Effector CD8-positive, alpha-beta T cell (primary cell): ENCODE measurements at regions not wholly inside any gene's neighbourhood (a gene's known extent, or its start where the extent isn't known, plus 50 kb on each side); places are given as distances from the start of the nearest gene placed in this dataset.

Source experiments
- DNase-seq: peaks from one replicate; lab custom pipeline; 2025; lab: John Stamatoyannopoulos, UW

DNA sequence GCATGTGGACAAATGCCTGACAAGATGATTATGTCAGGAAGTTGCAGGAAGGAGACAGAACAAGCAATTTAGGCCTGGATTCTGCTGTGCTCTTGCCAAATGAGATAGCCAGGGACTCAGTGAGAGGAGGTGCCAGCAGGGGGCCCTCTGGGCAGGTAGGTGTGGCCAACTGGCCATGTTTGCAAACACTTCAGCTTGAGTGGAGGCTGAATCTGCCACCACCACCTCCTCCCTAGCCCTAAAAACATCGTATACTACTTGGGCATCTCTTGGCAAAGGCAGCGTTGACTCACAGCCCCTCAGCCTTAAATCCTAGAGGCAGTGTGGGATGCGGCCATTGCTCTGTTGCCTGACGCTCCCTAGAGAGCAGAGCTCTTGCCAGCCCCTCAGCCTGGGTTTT lies 95.1 kb upstream of the PLET1 start:
- DNase-seq: no peak

DNA sequence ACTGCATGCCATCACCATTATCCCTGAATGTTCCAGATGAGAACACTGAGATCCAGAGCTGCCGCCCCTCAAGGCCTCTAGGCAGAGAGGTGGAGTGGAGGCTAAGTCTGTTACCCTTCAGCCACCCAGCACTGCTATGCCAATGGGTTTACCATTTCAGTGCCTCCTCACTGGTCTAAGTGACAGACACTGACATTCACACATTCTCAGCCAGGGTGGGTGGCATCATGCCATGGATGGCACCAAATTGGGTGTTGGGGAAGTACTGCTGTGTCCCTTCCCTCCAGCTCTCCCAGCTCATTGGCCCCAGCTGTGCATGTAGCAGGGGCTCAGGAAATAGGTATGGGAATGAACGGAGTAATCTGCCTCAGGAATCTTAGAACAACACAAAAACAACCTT lies 96.8 kb upstream of the PLET1 start:
- DNase-seq: no peak

DNA sequence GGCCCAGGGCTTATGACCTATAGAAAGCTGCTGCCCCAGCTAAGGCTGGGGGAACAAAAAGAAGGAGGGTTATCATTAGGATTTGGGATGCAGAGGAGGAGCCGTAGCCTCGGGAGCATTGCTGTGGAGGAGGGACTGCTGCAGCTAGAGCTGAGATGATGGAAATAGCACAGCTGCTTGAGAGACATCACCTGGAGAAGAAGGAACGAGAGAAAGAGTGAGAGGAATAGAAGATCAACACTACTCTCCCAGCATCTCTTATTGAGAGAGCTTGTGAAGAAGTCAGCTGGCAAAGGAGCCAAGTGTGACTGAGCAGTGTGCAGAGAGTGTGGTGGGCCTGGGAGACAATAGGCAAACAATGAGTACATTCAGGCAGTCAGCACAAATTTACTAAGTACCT lies 100.7 kb upstream of the PLET1 start:
- no peak for DNase-seq

DNA sequence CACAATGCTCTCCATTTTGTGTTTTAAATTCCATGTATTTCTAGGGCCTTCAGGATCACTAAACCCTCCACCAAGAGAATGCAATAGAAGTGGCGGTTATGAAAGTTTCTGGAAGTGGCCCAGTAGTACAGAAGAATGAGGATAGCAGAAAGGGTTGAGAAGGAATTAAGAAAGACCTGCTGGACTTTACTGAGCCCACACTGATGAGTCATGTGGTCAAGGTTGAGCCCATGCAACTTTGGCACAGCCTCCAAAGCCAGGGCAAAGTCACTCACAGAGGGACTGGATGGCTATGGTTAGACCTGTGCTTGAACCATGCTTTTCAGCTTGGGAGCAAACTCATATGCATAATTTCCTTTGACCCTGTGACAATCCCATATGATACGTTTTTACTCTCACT lies 102.9 kb upstream of the PLET1 start:
- DNase-seq: no peak

DNA sequence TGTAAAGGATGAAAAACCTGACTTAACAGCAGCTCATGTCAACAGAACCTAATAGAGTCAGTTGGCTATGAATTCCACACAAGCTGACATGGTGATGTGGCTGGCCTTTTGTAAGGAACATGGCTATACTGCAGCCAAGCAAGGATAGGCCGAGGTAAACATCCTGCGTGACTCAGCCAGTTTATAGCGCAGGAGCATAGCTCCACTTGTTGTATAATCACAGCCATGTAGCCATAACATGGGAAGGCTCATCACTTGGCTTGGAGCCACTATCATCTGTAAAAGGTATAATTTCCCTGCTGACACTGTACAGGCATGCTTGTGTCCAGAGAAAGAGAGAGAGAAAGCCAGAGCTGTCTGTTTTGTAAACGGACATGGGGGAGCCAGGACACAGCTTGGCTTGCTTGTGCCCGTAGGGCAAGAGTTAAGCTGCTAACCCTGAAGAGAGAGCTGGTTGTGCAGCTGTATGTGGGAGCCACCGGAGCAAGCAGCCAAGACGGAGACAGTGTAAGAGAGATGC lies 104.4 kb upstream of the PLET1 start:
- DNase-seq: no peak

DNA sequence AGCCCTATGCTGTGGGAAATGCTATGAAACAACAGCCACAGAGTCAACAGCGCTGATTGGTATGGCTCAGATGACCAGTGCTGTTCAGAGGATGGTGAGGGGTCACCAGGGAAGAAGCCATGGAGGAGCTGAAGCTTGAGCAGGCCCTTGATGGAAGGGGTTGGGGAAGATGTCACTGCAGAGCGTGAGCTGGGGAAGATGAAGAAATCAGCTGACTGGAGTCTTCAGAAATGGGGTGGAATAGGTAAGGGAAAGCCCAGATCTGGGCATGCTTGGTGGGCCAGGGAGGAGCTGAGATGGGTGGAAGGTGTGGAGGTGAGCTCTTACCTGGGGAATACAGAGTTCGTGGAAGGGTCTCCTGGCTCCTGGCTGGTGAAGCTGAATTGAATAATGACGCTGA lies 105.4 kb upstream of the PLET1 start:
- DNase-seq: no peak

DNA sequence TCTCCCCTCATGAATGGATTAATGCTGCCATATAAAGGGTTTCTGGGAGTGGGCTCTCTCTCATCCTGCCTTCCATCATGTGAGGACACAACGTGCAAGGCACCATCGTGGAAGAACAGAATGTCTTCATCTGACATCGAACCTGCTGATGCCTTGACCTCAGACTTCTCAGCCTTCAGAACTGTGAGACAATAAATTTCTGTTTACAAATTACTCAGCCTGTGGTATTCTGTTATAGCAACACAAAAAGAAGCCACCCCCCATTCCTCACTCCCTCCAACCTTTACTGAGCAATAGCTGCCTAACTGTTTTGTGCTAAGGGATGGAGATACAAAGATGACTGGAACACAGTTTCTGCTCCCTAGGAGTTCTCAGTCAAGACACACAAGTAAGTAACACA lies 106.1 kb upstream of the PLET1 start:
- no peak for DNase-seq

DNA sequence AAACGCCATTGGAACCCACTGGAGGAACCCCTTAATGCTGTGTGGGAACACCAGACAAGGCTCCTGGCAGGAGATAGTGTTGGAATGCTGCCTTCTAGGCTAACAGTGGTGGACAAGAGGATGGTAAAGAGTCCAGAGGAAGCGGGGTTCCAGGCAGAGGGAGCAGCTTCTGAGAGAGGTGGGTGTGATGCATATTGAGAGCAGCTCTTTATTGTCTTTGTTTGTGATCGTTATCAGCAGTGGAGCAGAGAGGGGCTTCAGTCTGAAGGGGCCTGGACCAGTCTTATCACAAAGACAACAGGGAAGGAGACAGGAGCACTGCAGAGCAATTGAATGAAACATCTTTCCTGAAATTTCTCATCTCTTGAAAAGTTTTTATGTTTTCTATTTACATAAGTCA lies 106.8 kb upstream of the PLET1 start:
- no peak for DNase-seq

DNA sequence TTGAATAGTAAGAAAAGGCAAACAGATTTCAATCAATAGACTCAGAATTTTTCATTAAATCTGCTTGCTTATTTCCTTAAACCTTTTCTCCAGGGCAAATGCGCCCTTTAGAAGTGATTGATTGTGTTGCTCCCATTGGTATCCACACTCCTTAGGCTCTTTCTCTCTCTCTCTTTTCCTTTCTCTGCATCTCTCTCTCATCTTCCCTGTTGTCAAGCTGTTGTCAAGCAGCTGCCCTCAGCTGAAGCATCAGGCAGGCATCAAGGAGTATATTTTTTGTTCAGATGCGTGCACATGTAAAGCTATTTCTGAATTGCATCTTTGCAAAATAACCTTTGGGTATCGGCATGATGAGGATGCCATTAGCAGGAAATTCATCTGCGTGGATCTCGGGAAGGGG lies 107.2 kb upstream of the PLET1 start:
- DNase-seq: no peak

DNA sequence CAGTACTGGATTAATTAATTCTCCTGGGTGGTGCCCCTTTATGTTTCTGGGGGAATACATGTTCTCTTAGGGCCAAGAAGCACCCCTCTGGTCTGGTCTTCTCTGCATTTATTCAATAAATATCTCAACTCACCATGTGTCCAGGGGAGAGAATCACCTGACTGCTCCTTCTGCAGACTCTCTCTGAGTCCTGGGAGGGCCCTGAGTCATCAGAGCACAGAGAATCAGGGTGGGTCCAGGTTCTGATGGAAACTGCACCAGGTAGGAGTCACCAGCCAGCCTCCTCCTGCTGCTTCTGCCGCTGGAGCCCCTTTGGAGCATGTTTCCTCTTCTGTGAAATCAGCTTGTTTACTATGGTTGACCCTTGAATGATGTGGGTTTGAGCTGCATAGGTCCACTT lies 107.7 kb upstream of the PLET1 start:
- no peak for DNase-seq

DNA sequence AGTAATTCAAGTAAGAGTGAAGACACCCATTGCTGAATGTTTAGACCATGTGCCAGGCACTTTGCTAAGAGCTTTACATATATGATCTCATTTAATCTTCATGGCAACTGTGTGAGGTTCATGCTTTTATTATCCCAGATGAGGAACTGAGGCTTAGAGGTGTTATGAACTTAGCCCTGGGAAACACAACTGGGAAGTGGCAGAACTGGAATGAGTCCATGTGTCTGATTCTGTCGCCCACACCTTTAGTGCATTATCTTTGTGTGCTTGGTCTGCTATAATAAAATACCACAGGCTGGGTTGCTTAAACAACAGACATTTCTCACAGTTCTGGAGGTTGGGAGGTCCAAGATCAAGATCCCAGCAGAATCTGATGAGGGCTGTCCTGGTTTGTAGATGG lies 108.7 kb upstream of the PLET1 start:
- DNase-seq: no peak

DNA sequence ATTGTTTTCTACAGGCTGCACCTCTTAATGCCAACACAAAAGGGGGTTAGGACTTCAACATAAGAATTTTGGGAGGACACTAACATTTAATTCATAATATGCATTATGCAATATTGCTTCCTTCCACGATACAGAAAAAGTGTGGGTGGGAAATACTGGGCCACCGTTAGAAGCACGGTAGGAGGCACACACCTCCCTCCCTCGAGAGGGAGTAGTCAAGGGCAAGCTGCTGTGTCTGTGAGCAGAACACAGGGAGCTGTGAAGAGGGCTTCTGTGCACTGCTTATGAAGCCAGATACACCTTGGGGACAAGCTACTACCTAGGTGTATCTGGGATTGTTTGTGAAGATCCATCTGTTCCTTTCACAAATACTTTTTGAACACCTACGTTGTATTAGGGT lies 109.3 kb upstream of the PLET1 start:
- DNase-seq: no peak

DNA sequence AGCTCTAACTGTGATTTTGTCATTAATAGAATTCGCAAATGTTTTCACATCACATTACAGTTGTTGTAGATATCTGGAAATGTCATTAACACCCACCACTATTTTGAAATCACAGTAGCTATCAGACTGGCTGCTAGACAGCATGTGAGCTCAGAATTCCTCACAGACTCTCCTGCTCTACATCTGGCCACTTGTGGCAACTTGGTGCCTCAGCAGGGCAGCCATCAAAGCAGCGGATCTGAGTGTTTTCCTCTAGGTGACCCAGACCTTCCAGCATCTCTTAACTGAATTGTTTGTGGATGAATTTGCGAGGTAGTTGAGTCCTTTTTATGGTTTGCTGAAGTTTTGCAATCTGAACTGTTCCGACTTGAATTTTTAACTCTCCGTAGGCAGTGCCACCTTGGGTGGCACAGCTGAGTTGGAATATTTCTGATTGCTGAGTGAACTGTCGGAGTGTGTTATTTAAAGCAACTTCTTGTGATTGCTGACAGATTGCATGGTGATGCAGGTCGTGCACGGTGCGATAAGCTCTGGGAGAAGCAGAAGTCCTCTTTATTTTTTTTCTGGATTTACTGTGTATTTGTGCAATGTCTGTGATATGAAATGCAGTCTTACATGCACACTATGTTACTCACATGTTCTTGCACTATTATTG lies 114.0 kb upstream of the PLET1 start:
- no peak for DNase-seq

DNA sequence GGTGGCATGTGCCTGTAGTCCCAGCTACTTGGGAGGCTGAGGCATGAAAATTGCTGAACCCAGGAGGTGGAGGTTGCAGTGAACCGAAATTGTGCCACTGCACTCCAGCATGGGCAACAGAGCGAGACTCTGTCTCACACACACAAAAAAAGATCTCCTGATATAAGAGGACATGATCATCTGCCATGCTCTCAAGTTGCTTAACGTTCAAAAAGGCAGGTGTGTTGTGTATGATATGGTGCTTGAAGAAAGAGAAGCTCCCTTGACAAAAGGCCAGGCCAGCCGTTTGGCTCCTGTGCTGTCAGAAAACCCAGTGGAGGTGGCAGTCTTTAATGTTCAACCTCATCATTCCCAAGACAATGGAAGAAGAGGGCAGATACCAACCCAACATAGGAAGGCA lies 117.3 kb upstream of the PLET1 start:
- no peak for DNase-seq

DNA sequence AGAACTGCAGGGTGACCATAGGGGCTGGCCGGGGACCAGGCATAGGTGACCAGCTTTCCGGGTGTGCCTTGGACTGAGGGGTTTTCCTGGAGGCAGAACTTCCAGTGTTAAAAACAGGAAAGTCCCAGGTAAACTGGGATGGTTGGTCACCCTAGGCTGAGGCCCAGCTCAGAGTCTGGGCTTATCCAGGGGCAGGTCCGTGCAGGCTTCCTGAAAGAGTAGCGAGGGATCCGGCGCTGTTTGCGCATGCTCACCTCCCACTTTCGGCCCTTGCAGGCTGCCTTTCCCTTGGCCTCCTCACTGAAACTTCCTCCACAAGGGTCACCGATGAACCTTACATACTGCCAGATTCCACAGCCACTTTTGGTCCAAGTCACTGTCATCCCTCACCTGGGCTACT lies 119.8 kb upstream of the PLET1 start:
- DNase-seq: no peak

DNA sequence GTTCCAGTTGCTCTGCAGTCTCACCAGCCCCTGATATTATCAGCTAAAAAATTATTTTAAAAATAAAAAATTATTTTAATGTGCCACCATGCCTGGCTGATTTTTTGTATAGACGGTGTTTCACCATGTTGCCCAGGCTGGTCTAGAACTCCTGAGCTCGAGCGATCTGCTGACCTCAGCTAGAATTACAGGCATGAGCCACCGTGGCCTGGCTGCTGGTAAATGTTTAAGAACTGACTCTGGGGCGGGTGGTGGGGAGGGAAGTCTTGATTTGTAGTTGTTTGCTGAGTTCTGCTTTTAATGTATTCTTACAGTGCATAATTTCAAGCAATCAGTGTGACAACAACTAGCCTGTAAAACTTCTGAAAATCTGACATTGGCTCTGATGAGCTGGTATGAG lies 120.9 kb upstream of the PLET1 start:
- no peak for DNase-seq

DNA sequence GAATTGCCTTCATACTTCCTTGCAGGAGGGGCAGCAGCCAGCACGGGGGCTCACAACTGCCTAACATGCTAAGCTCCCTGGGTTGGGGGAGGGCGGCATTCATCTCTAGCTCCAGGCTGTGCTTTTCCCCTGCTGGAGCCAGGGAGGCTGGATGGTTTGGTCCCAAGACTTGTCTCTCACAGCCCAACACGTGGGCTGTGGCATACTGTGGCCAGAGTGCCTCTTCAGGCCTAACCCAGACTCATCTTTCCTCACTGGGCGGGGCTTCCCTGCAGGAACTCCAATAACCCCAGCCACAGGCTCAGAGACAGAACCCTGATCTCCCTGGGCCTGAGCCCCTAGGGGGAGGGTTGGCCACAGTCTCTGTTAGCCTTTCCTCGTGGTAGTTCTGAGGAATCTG lies 121.9 kb upstream of the PLET1 start:
- DNase-seq: no peak

DNA sequence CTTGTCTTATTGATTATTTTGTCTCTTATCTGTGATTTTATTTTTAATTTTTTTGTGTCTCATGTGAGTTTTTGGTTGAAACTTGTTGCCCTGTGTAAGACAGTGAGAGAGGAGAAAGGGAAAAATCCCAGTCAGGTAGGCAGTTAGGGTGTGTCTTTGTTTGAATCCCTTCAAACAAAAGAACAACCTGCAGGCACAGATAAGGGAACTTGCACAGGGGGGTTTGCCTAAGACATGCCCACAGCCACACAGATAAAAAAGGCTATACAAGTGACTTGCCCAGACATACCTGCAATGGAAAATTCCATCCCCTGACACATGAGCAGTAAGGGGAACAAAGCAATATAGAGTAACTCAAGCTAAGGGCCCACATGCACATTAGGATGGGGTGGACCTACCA lies 127.8 kb upstream of the PLET1 start:
- DNase-seq: no peak

DNA sequence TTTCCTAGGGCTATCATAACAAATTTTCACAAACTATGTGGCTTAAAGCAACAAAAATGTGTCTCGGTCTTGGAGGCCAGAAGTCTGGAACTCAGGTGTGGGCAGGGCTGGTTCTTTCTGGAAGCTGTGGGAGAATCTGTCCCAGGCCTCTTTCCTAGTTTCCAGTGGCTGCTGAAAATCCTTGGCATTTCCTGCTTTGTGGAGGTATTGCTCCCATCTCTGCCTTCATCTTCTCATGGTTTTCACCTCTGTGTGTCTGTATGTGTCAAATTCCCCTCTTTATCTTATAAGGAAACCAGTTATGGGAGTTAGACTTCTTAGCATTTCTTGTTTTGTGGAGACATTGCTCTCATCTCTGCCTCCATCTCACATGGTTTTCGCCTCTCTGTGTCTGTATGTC lies 130.4 kb upstream of the PLET1 start:
- DNase-seq: no peak

DNA sequence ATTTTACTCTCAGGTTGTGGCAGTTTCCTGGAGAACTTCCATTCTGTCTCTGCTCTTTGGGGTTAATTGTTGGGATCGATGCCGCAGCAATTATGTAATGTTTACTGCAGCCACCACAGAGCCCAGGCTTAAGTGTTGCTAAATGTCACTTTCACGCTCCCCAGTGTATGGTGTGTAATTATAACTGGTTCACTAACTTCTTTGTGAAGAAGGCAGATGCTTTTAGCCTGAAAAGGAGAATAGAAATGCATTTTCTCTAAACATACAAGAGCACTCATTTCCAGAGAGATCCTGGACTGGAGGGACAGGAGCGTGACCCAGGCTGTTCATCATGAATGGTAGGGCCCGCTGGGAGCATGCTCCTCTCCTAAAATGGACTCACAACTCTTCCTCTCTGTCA lies 132.2 kb upstream of the PLET1 start:
- DNase-seq: no peak

DNA sequence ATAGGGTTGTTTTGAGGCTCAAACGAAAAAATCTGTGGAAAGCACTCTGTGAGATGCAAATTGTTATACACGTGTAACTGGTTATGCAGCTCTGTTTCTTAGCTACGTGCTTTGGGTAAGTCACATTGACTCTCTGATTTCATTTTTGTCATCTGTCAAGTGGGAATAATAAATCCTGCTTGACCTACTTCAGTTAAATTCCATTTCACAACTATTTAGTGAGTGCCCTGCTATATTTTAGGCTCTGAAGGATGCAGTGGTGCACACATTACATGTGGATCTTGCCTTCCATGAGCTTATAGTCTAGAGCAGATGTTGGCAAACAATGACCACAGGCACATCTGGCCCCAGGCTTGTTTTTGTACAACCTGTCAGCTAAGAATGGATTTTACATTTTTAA lies 133.6 kb upstream of the PLET1 start:
- DNase-seq: no peak

DNA sequence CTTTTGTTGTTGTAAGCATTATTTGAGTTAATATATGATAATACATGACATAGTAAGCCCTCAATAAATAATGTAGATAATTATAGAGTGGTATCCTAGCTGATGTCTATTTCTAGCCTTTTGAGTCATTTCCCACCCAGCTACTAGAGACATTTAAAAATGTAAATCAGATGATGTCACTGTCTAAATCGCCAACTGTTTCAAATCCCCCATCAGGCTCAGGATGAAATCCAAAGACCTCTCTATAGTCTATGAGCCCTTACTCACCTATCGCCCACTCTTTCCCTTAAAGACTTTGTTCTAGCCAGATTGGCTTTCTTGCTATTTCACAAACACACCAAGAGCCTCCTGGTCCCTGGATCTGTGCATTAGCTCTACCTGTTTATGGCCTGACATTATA lies 135.4 kb upstream of the PLET1 start:
- DNase-seq: no peak

DNA sequence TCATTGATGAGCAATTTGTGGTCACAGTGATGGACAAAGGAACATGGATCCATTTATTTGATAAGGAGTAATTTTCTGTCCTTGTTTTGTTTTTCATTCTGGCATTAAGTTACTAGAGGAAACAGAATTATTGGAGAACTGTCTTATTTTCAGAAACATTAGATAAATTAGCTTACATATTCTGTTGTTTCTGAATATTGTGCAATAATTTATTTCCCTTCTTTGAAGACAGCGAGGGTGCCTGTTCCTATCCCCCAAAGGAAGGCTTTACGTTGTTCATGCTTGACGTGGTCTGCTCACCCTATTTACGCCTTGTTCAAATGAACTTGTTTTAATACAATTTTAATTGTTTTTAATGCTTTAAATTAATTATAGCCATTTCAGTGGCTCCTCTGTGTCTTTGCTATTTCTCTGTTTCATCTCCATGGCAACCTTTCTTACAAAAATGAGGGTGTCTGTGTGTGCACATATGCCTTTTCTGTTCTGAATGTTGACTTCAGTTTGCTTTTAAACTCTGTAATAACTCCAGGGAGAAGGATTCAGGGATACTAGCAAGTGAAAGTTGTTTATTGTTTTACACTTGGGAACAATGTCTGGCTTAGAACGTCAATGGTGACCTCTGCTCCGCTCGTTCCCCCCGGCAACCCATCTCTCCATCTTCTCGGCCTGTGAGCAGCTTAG lies 138.3 kb upstream of the PLET1 start:
- DNase-seq: no peak

DNA sequence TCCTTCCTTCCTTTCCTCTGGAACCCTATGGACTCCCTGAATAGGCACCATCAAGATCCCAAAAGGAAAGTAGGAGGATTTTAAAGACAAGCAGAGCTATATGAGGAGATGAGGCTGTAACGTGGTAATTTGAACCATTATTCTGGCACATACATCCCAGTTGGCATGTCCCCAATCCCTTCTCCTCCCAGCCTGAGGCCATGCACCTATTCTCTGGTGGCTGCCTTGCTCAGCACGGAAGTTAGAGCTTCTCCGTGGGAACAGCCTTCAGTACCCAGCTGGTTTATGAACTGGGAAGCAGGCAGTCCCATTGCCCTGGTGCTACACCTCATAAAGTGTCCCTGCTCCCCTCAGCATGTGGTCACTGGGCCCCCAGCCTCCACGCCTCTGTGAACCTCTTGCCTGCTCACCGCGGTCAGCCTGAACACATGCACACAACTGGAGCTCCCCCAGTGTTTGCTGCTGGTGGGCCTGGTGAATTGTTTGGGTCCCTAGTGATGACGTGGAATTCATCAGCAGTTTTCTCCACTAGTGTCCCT lies 139.9 kb upstream of the PLET1 start:
- DNase-seq: no peak
